NCI-H2029 (cell line): ENCODE measurements at regions not wholly inside any gene's neighbourhood (a gene's known extent, or its start where the extent isn't known, plus 50 kb on each side); places are given as distances from the start of the nearest gene placed in this dataset.

Source experiments
- DNase-seq: peaks from one replicate; lab custom pipeline; 2025; lab: John Stamatoyannopoulos, UW

DNA sequence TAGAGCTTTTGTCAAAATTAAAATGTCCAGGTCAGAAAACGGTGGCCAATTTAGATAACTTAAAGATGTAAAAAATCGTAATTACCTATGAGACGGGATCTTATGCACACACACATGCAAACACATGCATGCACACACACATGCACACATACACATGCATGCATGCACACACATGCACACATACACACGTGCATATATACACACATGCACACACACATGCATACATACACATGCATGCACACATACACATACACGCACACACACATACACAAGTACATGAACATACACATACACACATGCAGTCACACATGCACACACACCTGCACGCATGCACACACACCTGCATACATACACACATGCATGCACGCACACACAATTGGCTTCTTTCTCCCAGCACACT, 362.0 kb downstream of the IRX1 start:
- DNase-seq: no peak

DNA sequence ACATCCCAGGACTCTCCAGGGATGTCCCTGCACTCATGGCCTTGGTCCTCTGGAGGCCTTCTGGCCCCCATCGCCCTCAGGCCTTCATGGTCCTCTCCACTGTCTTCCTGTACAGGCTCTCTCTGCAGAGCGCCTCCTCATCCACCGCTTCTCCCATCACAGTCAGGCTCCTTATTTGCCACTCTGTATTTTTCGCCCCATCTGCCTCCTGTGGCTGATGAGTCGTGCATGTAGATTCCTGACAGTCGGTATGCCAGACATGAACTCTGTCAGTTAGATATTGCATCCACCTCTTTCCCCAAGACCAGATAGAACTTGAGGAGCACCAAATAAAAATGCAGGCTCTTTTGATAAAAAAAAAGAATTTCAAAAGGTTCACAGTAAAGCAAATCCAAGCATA, 362.8 kb downstream of the IRX1 start:
- no peak for DNase-seq

DNA sequence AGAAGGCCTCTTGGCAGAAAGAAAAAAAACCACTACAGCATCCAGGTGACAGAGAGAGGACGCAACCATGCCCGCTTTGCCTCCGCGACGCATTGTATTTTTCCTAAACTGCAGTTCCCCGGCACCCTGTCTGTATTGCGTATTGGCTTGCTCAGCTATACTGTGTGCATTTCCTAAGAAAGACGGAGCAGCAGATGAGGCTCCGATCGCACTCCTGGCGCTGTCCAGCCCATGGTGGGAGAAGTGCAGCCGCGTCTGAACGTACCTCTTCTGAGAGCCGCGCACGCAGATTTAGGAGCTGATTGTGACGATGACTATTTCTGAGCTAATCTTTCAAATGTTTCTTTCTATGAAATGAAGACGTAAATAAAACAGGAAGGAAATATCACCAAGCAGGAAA, 366.5 kb downstream of the IRX1 start:
- DNase-seq: no peak

DNA sequence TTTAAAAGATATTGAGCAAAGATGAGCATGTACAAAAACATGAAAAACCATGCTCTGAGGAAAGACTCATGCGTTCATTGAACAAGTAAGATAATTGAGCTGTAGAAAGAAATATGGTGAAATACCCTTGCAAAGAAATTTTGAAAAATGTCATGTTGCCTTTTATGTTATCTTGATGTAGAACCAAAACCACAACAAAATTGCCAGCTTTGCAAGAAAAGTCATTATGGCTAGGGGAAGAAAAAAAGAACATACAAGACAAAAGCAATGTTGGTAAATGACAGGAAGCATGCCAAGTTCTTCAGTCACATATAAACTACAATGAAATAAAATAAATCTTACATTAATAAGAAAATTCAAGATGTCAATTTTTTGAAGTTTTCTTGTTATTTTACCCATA, 368.0 kb downstream of the IRX1 start:
- DNase-seq: no peak

DNA sequence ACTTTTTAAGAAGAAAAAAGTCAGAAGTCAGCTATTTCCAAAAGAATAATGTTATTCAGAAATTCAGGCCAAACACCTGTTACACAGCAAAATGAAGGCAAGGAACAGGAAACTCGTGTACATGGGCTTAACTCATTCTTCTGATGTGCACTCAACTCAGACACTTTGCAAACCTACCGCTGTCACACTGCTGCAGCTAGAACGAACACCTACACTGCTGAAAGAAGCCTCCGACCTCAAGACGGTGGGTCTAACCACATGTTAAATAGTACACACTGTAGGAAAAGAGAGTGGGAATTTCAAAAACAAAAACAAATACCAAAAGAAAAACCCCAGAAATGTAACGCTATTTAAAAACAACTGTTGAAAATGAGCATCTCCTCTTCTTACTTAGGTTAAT, 384.5 kb downstream of the IRX1 start:
- no peak for DNase-seq

DNA sequence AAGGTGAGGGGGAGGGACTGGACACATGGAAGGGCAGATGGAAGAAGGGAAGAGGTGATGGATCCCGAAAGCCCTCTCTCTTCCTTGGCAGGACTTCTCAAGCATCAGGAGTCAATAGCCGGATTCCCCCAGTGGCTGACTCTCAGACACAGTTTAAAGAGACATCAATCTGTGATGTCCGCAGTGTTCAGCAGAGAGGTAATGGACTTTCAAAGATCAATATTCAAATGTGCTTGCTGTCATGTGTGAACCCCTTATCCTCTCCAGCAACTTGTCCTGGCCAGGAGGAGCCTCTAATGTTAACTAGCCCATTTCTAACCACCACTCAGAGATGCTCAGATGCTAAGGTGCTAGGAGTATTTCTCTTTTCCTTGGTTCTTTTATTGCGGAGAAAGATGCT, 392.2 kb downstream of the IRX1 start:
- no peak for DNase-seq

DNA sequence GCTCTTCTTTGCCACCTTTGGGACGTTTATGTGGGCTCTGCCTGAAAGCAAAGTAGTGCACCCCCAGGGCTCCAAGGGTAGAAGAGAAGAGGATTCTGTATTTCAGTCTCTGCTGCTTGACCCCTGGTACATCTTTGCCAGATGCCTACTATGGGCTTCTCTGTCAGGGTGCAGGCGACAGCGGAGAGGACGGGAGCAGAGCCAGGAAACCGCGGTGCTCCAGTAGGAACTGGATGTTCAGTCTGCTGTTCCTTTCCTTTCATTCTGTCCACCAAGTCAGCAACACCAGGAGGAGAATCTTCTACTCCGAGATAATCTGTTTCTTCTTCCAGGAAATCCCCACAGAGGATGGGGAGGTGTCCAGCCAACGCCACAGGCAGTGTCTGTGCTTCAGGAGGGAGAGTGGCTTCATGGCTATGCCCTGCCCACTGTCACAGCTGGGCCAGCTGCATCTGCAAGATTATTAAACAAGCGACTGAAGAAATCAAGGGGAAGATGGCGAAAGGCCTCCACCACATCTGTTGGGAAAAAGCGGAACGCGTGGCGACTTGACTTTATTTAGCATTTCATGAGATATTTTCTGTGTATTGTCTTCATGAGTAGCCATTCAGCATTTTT, 398.3 kb downstream of the IRX1 start:
- no peak for DNase-seq

DNA sequence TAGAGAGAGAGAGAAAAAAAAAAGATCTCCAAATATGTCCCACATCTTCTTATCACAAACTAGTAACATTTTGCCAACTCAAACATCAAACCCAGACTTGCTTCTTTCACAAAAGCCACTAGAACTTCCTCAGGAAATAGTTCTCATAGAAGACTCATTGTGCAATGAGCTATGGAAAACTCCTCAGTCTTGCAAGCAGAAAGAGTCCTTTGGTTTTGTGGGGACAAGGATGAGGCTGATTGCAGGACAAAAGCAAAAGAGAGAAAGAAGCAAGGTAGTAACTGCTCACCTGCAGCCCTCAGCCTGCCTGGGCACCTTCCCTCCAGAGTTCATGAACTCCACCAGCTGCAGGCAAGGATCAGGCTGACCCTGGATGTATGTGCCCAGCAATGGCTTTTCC, 399.0 kb downstream of the IRX1 start:
- DNase-seq: no peak

DNA sequence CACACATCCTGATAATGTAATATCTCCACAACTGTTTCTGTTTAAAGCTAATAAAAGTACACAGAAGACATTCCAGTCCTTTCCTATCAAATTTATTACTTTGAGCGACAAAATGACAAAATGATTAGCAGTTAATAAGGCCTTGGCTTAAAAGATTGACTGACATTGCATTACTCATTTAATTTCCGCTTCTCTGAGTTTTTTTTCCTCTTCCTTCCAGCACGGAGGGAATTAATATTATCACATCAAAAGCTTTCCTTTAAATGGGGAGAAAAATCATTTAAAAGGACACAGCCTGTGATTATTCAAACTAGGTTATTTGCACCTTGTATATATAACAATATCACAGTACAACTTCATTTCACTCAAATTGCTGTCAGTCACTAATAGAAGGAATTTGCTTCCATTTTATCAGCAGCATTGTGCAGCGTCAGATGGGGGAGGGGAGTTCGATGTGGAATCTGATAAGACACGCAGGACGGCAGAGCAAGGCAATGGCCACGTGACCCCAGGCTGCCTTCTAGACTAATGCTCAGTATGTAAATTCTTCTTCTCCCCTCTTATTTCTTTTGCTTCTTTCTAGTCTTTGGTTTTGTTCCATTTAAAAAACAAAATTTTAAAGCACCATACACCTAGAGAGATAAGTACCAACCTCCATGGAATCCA, 400.5 kb downstream of the IRX1 start:
- no peak for DNase-seq

DNA sequence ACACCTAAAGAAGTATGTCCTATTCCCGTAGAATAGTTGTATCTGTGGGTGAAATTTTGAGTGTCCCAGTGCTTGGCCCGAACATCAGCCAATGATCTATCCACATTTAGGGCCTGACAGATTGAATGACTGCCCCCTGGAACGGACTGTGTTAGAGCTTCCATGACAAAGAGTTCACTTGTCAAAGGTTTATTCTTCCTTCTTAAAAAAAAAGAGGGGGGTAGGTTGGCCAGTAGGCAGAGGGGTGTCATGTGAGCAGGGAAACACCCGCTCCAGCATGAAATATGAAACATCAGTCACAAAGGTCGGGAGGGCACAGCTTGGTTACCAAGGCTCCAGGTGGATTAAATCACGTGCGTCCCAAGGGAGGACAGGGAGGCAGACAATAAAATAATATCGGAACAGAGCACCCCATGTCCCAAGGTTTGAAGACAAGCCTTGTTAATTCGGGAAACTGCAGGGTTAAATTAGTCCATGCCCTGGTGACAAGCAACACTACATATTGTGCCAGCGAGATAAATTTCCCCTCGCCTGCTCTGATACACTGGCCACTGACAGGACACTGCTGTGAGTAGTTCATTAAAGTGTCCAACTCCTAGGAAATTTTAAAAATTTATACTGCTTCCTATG, 401.2 kb downstream of the IRX1 start:
- no peak for DNase-seq

DNA sequence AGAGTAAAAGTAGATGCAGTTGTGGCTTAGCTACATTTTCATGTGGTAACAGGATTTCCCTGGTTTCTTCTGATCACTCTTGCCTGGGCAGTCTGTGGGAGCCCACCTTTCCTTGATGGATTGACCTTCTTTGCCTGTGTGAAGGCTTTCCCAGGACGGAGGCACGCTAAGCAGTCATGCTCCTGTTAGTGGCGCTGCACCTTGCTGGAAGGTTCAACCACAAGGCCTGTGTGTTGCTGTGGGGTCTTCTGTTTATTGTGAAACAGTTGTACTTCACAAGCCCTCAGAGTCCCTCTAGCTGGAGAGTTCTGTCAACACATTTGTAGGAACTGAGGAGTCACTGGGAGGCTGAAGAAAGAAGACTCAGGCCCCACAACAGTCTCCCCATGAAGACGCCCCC, 402.0 kb downstream of the IRX1 start:
- DNase-seq: no peak

DNA sequence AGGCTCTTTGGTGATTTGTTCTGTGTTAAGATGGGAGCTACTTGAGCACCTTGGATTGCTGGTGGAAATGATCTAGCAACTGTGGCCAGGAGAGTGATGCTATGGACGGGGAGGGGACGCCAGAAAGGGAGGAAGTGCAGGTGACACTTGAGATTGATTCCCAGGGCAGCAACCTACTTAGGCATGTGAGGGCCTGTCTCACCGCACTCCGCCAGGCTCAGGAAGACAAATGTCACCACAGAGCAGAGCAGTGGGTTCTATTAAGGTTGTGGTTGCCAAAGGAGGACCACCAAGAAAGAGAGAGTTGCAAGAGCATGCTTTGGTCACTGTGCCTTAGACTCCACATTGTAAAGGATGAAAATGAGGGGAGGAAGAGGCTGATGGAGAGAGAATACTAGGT, 404.3 kb downstream of the IRX1 start:
- no peak for DNase-seq

DNA sequence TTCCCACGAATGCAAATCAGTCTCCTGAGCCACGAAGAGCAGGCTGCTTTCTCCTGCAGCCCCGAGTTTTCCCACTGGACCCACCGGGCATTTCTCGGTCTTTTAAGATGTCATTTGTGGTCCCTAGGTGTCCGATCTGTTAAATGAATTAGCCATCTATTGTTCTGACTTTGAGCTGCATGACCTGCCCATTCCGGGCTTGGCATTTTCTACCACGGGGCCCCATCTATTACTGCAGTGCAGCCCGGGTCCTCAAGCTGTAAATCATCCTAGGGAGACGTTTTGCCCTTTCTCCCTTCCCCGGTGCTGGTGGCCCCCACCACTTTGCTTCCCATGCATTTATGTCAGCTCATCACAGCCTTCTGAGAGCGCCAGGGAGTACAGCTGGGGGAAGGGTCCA, 405.4 kb downstream of the IRX1 start:
- DNase-seq: no peak

DNA sequence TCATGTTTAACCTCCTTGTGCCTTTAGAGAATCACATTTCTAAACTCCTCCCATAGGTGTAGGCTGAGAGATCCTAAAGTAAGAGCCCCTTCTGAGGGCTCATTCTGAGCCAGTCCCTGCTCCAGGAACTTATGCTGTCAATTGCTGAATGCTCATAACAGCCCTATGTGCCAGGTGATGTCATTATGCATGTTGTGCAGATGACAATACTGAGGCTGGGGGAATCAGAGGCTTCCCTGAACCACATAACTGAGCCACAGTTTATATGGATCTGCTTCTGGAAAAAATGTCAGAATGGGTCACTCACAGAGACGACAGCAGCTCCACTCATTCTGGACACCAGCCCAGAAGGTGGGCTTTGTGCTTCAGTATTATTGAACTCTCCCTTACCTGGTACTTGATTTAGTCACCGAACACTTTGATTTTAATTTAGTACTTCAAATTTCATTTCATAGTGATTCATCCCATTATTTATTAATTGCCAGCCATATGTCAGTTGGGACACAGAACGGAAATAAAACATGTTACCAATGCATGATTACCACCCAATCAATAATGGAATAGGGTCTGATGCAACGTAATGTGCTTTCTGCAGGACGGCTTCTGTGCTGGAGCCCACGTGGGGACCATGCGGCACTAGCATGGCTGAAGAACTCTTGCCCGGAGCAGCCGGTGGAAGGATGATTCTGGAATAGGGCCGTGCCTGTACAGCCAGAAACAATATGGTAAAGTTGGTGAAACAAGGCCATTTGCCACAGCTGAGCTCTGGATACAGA, 406.3 kb downstream of the IRX1 start:
- DNase-seq: no peak

DNA sequence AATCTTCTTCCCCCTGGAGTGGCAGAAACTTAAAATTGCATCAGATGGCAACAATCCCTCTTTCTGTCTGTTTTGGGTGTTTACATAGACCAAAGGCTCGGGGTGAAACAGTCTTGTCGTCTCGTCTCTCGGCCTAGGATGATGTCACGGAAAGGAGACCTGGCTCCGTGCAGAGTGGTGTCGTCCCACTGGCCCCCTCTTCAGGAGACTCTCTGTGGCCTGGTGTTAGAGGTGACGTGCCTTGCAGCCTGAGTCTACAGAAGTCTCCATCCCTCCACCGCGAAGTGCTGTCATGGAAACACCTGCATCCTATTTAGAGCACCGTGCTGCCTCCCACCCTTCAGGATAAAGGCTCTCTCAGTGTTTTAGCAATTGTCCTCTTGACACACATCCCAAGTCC, 409.7 kb downstream of the IRX1 start:
- no peak for DNase-seq

DNA sequence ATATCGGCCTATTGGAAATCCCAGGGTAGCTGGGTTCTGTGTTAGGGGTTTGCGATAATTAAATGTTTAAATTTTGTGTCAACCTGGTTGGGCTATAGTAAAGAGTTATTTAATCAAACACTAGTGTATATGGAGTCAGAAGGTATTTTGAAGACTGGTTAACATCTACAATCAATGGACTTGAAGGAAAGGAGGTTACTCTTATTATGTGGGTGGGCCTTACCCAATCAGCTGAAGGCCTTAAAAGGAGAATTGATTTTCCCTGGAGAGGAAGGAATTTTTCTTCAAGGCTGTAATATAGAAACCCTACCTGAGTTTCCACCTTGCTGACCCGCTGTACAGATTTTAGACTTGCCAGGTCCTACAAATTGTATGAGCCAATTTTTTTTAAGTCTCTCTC, 411.4 kb downstream of the IRX1 start:
- DNase-seq: no peak

DNA sequence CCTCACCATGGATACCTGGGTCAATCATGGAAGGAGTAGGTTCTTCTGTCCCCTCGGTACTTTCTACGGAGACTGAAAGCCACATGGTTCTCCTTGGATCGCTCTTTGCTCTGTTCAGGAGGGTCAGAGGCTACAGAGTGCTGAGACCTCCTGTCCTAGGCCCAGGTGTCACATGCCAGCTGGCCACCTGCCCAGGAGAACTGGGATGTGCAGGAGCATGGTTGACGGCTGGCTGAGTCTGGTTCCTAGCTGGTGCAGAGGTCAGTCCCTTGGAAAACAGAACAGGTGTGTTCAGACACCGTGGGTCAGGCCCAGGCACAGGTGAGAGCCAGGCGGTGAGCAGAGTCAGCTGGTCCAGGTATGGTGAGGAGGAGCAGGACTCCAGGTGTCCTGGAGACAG, 416.3 kb downstream of the IRX1 start:
- DNase-seq: no peak

DNA sequence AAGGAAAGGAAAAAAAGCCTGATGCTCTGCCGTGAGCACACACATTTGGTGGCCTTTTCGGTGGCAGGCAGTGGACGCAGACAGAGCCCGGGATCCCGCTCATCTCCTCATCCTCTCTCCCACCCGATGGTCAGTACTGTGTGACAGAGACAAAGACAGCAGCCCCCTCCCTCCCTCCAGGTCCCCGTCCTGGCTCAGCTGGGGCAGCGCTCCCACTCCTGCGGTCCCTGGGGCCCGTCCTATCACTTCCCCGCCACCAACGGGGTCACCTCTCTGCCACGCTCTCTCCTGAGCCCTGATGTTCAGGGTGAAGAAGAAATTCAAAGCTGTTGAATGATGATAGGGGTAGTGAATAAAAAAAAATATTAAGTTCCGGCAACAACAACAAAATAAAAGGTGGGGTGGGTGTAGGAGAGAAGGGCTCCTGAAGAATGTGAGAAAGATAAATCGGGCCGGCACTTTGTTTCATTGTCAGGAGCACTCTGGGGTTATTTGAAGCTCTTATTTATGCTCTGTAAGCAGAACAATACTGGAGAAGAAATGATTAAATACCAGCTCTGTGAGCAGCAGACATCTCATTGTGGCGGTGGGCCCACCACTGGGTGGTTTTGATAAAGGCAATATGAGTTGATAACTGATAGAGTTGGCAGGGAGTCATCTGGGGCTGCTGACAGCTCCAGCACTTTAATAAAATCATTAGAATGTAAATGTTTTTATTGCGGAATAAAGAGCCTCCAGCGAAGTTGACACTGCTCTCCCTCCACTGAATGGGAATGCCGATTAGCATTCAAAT, 417.7 kb downstream of the IRX1 start:
- DNase-seq: no peak

DNA sequence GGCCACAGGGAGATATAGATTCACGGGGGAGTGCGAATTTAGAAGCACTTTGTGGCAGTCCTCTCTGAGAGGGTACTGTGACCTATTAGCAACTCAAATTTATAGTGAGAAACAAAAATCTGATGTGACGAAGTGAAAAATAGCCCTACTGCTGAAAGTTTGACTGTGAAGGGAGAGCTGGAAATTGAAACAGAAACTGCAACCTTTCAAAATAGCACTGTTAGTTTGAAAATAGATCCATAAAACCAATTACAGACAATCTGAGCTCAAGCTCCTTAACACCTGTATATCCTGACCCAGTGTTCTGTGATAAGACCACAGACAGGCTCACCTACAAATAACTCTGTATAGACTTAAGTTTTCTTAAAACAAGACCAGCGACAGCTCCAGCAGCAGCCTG, 420.1 kb downstream of the IRX1 start:
- no peak for DNase-seq

DNA sequence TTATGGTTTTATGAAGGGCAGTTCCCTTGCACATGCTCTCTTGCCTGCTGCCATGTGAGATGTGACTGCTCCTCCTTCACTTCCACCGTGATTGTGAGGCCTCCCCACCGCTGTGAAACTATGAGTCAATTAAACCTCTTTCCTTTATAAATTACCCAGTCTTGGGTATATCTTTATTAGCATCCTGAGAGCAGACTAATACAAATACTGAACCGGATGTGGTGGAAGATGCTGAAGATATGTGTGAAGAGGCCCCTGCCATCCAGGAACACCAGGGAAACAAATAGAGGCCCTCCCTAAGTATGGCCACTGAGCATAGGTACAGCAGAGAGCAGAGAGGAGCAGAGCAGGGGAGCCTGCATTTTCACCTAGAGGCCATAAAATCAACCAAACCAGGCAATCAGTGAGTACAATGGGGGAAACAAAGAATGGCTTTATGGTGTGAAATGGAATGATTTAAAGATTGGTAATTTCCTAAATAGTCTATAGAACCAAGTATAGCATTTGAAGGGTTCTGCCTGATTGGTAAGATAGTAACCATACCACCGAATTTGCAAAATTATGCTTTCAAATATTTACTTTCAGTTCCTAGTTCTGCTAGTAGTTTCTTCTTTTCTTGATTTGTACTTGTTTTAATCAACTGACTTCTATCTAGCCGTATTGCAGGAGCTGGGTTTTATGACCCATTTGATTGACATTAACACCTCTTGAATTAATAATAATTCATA, 421.6 kb downstream of the IRX1 start:
- no peak for DNase-seq

DNA sequence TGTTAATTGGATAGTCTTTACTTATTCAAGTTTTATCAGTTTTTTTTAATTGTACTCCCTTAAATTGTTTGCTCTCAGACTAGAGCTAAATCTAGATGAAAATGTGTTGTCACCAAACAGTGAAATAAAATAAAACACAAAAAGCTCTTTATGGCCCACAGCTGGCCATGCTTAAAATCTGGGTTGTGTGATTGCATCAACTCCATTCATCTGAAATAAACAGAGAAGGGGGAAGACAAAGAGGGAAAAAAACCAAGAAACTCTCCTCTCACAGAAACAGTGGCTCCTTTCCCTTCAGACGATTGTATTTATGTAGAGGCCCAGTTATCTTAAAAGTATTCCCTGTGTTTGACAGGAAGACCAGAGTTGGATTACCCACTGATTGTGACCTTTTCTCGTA, 422.4 kb downstream of the IRX1 start:
- DNase-seq: no peak
